ENCODE measurements at regions not wholly inside any gene's neighbourhood (a gene's known extent, or its start where the extent isn't known, plus 50 kb on each side); places are given as distances from the start of the nearest gene placed in this dataset.

GRCh38 chr13:68719815-68720214, 1387.8 kb upstream of the ATXN8OS start:
- TF ChIP-seq EZH2 (IDR thresholded peaks at IDR 0.05; ENCODE audit: insufficient read depth, poor library complexity, severe bottlenecking), result no peak
- no peak for TF ChIP-seq EZH2phosphoT487 (IDR thresholded peaks at IDR 0.05; ENCODE audit: insufficient read depth, low read depth)

Measured in GM23248 (cell line).